HG02798 (cell line): ENCODE measurements at regions not wholly inside any gene's neighbourhood (a gene's known extent, or its start where the extent isn't known, plus 50 kb on each side); places are given as distances from the start of the nearest gene placed in this dataset.
"Not testable (repeated sequence)": the region's sequence is repeated elsewhere in the genome, so short reads cannot be mapped to it uniquely, and the experiment has no call there.

Source experiments
- ATAC-seq: cut with Tn5 transposase; IDR thresholded peaks from one replicate; pipeline ENCODE4 v1.9.1; 2021; ENCODE audit warnings: mild to moderate bottlenecking; ENCODE audit not compliant: unreplicated experiment, poor library complexity

DNA sequence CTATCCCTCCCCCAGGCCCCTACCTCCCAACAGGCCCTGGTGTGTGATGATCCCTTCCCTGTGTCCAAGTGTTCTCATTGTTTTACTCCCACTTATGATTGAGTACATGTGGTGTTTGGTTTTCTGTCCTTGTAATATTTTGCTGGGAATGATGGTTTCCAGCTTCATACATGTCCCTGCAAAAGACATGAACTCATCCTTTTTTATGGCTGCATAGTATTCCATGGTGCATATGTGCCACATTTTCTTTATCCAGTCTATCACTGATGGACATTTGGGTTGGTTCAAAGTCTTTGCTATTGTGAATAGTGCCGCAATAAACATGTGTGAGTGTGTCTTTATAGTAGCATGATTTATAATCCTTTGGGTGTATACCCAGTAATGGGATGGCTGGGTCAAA is 151.7 kb downstream of the VSIG4 start:
- ATAC-seq, result not testable (repeated sequence)

- ATAC-seq, result no peak
These were observed 156.3 kb downstream of the VSIG4 start for GRCh38 chrX:65883556-65883955.

GRCh38 chrX:65879977-65880799 is 159.7 kb downstream of the VSIG4 start:
- no peak for ATAC-seq

DNA sequence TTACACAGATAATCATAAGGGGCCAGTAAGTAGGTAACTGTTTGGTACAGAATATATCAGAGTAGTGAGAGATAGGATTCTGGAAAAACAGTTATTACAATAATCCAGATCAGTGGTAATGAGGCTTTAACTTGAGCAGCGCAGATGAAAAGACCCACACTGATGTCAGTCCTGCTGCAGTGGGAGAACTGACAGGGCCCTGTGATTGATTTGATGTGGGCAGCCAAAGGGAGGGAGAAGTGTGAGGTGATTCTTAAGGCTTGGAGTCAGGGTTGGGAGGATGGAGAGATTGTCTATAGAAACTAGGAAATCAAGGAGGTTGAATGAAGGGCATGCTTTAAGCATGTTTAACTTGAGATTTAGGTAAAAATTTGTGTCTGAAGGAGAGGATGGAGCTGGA is 161.4 kb downstream of the VSIG4 start:
- no peak for ATAC-seq

- ATAC-seq, result no peak
These were observed 161.9 kb downstream of the VSIG4 start for GRCh38 chrX:65877953-65878352.

DNA sequence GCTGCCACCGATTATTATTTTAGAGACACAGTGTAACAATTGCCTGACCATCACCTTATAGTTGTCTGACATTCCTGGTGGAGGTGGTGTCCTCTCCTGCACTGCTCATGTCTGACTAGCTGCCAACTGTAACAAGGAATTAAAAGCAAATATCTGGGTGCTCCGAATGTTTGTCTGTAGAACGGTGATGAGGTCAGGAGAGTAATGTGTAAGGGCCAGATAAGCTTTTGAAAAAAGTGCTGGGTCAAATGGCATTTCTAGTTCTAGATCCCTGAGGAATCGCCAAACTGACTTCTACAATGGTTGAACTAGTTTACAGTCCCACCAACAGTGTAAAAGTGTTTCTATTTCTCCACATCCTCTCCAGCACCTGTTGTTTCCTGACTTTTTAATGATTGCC is 164.3 kb downstream of the VSIG4 start:
- not testable (repeated sequence) for ATAC-seq

DNA sequence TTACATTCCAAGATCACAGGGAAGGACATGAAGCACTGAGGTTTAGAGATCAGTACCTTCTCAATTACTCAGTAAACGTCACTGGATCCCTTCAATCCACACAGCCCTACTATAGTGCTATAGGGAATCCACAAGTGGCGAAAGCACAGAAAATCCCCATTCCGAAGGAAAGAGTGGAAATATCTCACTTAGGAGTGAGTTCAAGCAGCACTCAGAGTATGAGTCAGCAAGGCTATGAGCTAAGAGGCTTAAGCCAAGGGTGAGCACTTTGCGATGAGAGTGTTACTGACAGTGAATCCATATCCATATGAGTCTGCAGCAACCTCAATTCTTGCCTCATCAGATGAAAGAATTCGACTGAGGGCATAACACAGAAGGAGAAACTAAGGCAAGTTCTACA is 165.1 kb downstream of the VSIG4 start:
- ATAC-seq, result no peak

- ATAC-seq, result no peak
These were observed 165.8 kb downstream of the VSIG4 start for GRCh38 chrX:65874110-65874509.

DNA sequence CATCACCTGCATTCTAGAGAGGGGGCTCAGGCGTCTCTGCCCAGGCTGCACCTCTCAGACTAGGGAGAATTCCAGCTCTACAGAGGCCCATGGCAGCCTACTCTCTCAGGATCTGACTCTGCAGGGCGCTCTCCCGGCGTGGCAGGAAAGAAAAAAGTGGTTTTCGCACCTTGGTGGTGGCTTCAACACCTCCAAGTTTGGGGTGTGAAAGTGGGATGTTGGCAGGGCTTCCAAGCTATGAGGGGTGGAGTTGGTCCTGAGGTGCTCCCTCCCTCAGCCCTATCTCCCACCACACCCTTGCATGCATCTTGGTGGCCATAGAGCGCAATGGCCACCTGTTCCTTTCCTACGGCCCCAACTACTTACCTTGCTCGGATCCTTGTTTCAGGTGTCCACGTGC is 166.5 kb downstream of the VSIG4 start:
- no peak for ATAC-seq

DNA sequence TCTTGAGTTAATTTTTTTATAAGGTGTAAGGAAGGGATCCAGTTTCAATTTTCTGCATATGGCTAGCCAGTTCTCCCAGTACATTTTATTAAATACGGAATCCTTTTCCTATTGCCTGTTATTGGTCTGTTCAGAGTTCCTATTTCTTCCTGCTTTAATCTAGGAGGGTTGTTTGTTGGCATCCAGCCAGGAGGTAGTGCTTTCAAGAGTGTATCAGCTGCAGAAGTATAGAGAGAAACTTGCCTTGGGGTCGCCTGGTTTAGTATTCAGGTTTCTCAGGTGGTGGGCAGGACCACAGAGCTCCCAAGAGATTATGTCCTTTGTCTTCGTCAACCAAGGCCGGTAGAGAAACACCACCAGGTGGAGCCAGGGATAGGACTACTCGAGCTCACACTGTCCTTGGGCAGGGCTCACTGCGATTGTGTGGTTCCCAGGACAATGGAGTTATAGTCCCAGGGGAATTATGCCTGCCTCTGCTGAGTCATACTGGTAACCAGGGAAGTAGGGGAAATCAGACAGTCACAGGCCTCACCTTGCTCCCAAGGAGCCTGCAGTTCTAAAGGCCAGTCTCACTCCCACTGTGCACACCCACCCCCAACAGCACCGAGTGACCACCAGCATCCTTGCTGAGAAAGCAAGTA is 168.1 kb downstream of the VSIG4 start:
- peak; percentile 70 for ATAC-seq

DNA sequence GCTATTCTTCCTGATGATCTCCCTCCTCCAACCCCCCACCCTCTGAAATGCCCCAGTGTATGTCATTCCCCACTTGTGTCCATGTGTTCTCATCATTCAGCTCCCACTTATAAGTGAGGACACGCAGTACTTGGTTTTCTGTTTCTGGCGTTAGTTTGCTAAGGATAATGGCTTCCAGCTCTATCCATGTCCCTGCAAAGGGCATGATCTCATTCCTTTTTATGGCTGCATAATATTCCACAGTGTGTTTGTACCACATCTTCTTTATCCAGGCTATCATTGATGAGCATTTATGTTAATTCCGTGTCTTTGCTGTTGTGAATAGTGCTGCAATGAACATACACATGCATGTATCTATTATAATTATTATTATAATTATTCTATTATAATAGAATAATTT is 169.3 kb downstream of the VSIG4 start:
- not testable (repeated sequence) for ATAC-seq

DNA sequence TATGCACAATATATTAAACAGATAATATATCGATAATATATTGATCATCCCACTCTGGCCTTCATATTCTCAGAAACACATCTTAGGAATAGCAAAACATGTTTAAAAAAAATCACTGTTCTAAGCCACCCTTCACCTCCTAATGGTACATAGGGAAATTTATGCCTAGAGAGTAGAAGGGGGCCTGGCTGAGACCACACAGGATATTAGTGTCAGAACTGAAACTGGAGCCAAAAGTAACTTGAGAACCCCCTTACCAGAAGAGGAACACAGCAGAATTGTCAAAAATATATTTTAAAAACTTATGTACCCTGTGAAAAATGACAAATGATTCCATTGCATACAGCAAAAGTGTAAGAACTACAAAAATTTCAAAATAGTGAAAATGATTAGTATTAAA is 173.1 kb downstream of the VSIG4 start:
- no peak for ATAC-seq

DNA sequence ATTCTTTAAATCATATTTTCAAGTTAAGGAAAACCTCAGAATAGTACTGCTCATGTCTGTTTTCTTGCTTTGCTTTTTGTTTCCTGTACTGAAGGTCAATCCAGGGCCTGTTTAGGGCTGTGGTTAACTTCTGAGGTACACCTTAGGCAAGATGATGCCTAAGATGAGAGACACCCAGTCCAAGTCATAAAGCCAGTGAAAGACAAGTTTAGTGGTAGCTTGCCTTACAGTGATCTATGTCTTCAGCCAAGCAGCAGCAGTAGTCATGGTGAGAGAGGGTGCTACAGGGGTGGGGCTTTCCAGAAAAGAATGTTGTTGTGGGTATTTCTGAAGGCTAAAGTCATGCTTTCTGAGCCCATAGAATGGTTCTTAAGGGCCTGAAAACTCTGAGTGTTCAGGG is 173.7 kb downstream of the VSIG4 start:
- ATAC-seq, result peak; percentile 62

- no peak for ATAC-seq
These were observed 177.2 kb downstream of the VSIG4 start for GRCh38 chrX:65862638-65863037.

- no peak for ATAC-seq
These were observed 180.6 kb downstream of the VSIG4 start for GRCh38 chrX:65859299-65859698.

DNA sequence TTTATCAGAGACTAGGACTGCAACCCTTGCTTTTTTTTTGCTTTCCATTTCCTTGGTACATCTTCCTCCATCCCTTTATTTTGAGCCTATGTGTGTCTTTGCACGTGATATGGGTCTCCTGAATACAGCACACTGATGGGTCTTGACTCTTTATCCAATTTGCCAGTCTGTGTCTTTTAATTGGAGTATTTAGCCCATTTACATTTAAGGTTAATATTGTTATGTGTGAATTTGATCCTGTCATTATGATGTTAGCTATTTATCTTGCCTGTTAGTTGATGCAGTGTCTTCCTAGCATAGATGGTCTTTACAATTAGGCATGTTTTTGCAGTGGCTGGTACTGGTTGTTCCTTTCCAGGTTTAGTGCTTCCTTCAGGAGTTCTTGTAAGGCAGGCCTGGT is 185.4 kb downstream of the VSIG4 start:
- ATAC-seq, result not testable (repeated sequence)

GRCh38 chrX:65851306-65851705 is 183.9 kb downstream of the MSN start:
- not testable (repeated sequence) for ATAC-seq

GRCh38 chrX:65850821-65851220 is 183.4 kb downstream of the MSN start:
- ATAC-seq, result not testable (repeated sequence)

GRCh38 chrX:65846974-65847373 is 179.5 kb downstream of the MSN start:
- ATAC-seq, result no peak

DNA sequence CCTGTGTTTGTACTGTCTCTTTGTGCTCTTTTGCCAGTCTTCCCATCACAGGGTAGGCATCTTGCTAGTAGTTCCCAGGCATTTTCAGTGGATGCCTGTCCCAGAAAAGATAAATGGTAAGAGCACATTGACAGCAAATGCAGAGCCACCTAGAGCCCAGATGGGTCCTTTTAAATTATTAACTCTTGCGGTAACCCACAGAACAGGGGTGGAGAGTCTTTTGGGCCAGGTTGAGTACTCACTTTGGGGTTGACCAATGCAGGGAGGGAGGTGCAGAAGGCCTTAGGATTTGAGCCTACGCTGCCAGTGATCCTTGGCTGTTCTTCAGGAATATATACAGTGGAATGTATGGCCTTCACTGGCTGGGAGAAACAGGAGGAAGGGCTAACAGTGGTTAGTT is 173.8 kb downstream of the MSN start:
- no peak for ATAC-seq

DNA sequence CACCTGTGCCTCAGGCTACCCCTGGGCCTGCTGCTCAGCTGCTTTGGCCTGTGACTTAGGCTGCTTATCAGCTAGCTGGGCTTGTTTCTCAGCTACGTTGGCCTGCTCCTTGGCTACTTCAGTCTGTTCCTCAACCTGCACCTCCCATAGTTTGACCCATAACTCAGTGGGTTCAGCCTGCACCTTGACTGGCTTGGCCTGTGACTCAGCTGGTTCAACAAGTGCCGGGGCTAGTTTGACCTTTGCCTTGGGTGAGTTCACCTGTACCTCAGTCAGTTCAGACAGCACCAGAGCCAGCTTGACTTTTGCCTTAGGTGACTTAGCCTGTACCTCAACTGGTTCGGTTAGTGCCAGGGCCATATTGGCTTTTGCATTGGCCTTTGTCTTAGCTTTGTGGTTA is 171.2 kb downstream of the MSN start:
- ATAC-seq, result no peak
